Prostate gland (tissue), 2 donors: ENCODE measurements at regions not wholly inside any gene's neighbourhood (a gene's known extent, or its start where the extent isn't known, plus 50 kb on each side); places are given as distances from the start of the nearest gene placed in this dataset.

Experiments
- POLR2A ChIP-seq: fragments of 450-650 bp; IDR thresholded peaks from one replicate; pipeline ENCODE4 v1.6.1; 2016; ENCODE audit warnings: antibody characterized with exemption, mild to moderate bottlenecking
- POLR2AphosphoS5 ChIP-seq: sonication (generic); formaldehyde crosslinking; IDR thresholded peaks from one replicate; pipeline ENCODE4 v1.6.1; 2017; ENCODE audit warnings: antibody characterized with exemption
- TF ChIP-seq, protein P1 (sequence below), 4 experiments: fragments of 200-600 bp in 2 of 4; fragments of 450-650 bp in 2 of 4; sonication (generic) in 2 of 4; IDR thresholded peaks; 1 replicate in 3 of 4; 2 replicates in 1 of 4; pipeline ENCODE4 v1.5.1; 2016 to 2019; ENCODE audit warnings: antibody characterized with exemption in 4 of 4, mild to moderate bottlenecking in 2 of 4, moderate library complexity in 2 of 4

DNA sequence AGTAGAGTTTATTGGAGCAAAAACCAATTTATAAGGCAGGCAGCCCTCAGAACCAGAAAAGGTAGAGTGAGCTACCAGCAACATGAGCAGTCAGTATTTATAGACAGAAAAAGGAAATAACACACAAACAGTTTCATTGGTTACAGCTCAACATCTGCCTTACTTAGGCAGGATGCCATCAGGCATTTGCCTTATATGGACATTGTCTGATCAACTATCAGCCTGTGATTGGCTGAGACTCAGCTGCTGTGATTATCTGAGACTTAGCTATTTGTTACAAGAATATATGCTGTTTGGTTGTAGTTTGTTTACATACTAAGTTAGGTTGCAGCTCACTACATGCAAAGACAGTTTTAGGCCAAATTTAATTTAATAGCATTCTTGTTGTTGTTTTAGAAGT is 60.4 kb upstream of the CDK1 start:
- TF ChIP-seq, protein P1, sequence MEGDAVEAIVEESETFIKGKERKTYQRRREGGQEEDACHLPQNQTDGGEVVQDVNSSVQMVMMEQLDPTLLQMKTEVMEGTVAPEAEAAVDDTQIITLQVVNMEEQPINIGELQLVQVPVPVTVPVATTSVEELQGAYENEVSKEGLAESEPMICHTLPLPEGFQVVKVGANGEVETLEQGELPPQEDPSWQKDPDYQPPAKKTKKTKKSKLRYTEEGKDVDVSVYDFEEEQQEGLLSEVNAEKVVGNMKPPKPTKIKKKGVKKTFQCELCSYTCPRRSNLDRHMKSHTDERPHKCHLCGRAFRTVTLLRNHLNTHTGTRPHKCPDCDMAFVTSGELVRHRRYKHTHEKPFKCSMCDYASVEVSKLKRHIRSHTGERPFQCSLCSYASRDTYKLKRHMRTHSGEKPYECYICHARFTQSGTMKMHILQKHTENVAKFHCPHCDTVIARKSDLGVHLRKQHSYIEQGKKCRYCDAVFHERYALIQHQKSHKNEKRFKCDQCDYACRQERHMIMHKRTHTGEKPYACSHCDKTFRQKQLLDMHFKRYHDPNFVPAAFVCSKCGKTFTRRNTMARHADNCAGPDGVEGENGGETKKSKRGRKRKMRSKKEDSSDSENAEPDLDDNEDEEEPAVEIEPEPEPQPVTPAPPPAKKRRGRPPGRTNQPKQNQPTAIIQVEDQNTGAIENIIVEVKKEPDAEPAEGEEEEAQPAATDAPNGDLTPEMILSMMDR (IDR thresholded peaks at IDR 0.05) = no peak
- no peak for TF ChIP-seq POLR2AphosphoS5
- TF ChIP-seq POLR2A = no peak
